ENCODE measurements at regions not wholly inside any gene's neighbourhood (a gene's known extent, or its start where the extent isn't known, plus 50 kb on each side); places are given as distances from the start of the nearest gene placed in this dataset.

- TF ChIP-seq TRAFD1 (CRISPR knock-in tag; IDR thresholded peaks at IDR 0.05; ENCODE audit: borderline replicate concordance) (no peak), ZNF768 (CRISPR knock-in tag; IDR thresholded peaks at IDR 0.05) (no peak; the same call in none of the 2 replicates), ZNF879 (CRISPR knock-in tag; IDR thresholded peaks at IDR 0.05) (no peak), ZNF619 (CRISPR knock-in tag; IDR thresholded peaks at IDR 0.05) (0 out of 2 replicates have a peak, but pooled peaks have one; percentile 61), IKZF1 (IDR thresholded peaks at IDR 0.05) (no peak), JUND (CRISPR knock-in tag; IDR thresholded peaks at IDR 0.05) (peak; percentile 32; the same call in 1 of the 2 replicates), ZNF652 (CRISPR knock-in tag; IDR thresholded peaks at IDR 0.05; ENCODE audit: borderline replicate concordance, low read depth) (no peak), CSRNP1 (CRISPR knock-in tag; IDR thresholded peaks at IDR 0.05) (no peak), ZNF556 (CRISPR knock-in tag; IDR thresholded peaks at IDR 0.05; ENCODE audit: borderline replicate concordance) (no peak), PAF1 (CRISPR knock-in tag; IDR thresholded peaks at IDR 0.05) (no peak), ZNF318 (CRISPR knock-in tag; IDR thresholded peaks at IDR 0.05) (no peak), CEBPG (CRISPR knock-in tag; IDR thresholded peaks at IDR 0.05) (no peak), KMT2A (CRISPR knock-in tag; IDR thresholded peaks at IDR 0.05) (no peak), NFIB (CRISPR knock-in tag; IDR thresholded peaks at IDR 0.05; ENCODE audit: borderline replicate concordance) (no peak), RBFOX2 (IDR thresholded peaks at IDR 0.05; ENCODE audit: low read depth, low read length) (peak; percentile 81), ZNF354B (CRISPR knock-in tag; IDR thresholded peaks at IDR 0.05) (no peak), ZNF839 (CRISPR knock-in tag; IDR thresholded peaks at IDR 0.05; ENCODE audit: borderline replicate concordance) (0 out of 2 replicates have a peak, but pooled peaks have one; percentile 91), RARA (CRISPR knock-in tag; IDR thresholded peaks at IDR 0.05) (peak; percentile 54), ATM (IDR thresholded peaks at IDR 0.05; ENCODE audit: borderline replicate concordance) (no peak), ZFP36 (IDR thresholded peaks at IDR 0.05; ENCODE audit: borderline replicate concordance, low read depth, low read length, partially characterized antibody) (no peak)
Measured at GRCh38 chr20:21019814-21020658, 86.1 kb downstream of the LINC00237 start (continued).
